Trophoblast cell (in vitro differentiated cells and primary cell): ENCODE measurements at regions not wholly inside any gene's neighbourhood (a gene's known extent, or its start where the extent isn't known, plus 50 kb on each side); places are given as distances from the start of the nearest gene placed in this dataset.

Experiments used
- DNase-seq, 2 donors: peaks; one replicate each; pipeline ENCODE4 v3.0.0-alpha.2; 2016
- H2AFZ ChIP-seq: 2 replicates; pipeline ENCODE4 v1.6.1; 2013; ENCODE audit warnings: low read length, moderate library complexity, mild to moderate bottlenecking; ENCODE audit not compliant: insufficient read depth, poor library complexity
- H2AK5ac ChIP-seq: 2 replicates; pipeline ENCODE4 v1.6.1; 2013; ENCODE audit warnings: mild to moderate bottlenecking, low read length
- H2BK120ac ChIP-seq: 2 replicates; pipeline ENCODE4 v1.6.1; 2013; ENCODE audit warnings: low read length, mild to moderate bottlenecking, moderate library complexity; ENCODE audit not compliant: insufficient read depth, poor library complexity
- H2BK12ac ChIP-seq: 2 replicates; pipeline ENCODE4 v1.6.1; 2013; ENCODE audit warnings: mild to moderate bottlenecking, low read length, moderate library complexity
- H2BK5ac ChIP-seq: 2 replicates; pipeline ENCODE4 v1.6.1; 2013; ENCODE audit warnings: low read length, low read depth, moderate library complexity, mild to moderate bottlenecking; ENCODE audit not compliant: poor library complexity
- H3K14ac ChIP-seq: 2 replicates; pipeline ENCODE4 v1.6.1; 2013; ENCODE audit warnings: mild to moderate bottlenecking, low read length
- H3K18ac ChIP-seq: 2 replicates; pipeline ENCODE4 v1.6.1; 2013; ENCODE audit warnings: mild to moderate bottlenecking, low read length
- H3K23ac ChIP-seq: 2 replicates; pipeline ENCODE4 v1.6.1; 2013; ENCODE audit warnings: low read length
- H3K27ac ChIP-seq: 2 replicates; pipeline ENCODE4 v1.5.1; 2013; ENCODE audit warnings: low read depth, mild to moderate bottlenecking, inconsistent platforms, low read length, moderate library complexity
- H3K27me3 ChIP-seq: 2 replicates; pipeline ENCODE4 v1.6.1; 2013; ENCODE audit warnings: inconsistent platforms, mild to moderate bottlenecking, low read length, moderate library complexity; ENCODE audit not compliant: insufficient read depth
- H3K36me3 ChIP-seq, 2 experiments: 1 replicate in 1 of 2; 2 replicates in 1 of 2; pipeline ENCODE4 v1.6.1; 2013; ENCODE audit warnings: low read length in 2 of 2, mild to moderate bottlenecking in 2 of 2, moderate library complexity in 1 of 2; ENCODE audit not compliant: insufficient read depth in 2 of 2, control insufficient read depth in 1 of 2
- H3K4ac ChIP-seq: 2 replicates; pipeline ENCODE4 v1.6.1; 2013; ENCODE audit warnings: low read depth, mild to moderate bottlenecking, low read length, moderate library complexity
- H3K4me1 ChIP-seq, 2 experiments: 1 replicate in 1 of 2; 2 replicates in 1 of 2; pipeline ENCODE4 v1.6.1; 2013; ENCODE audit warnings: low read length in 2 of 2, mild to moderate bottlenecking in 2 of 2, moderate library complexity in 1 of 2; ENCODE audit not compliant: insufficient read depth in 2 of 2, control insufficient read depth in 1 of 2
- H3K4me2 ChIP-seq: 2 replicates; pipeline ENCODE4 v1.6.1; 2013; ENCODE audit warnings: inconsistent platforms, mild to moderate bottlenecking, low read length, moderate library complexity
- H3K4me3 ChIP-seq: 2 replicates; pipeline ENCODE4 v1.5.1; 2013; ENCODE audit warnings: mild to moderate bottlenecking, low read depth, low read length, inconsistent platforms
- H3K79me1 ChIP-seq: one replicate; pipeline ENCODE4 v1.6.1; 2013; ENCODE audit warnings: low read length
- H3K79me2 ChIP-seq: 2 replicates; pipeline ENCODE4 v1.6.1; 2013; ENCODE audit warnings: low read length, mild to moderate bottlenecking; ENCODE audit not compliant: control insufficient read depth, insufficient read depth, poor library complexity
- H3K9ac ChIP-seq: 2 replicates; pipeline ENCODE4 v1.6.1; 2013; ENCODE audit warnings: mild to moderate bottlenecking, low read length
- H3K9me3 ChIP-seq: 2 replicates; pipeline ENCODE4 v1.6.1; 2013; ENCODE audit warnings: low read depth, mild to moderate bottlenecking, control low read depth, inconsistent platforms, low read length; ENCODE audit not compliant: insufficient read depth
- H4K12ac ChIP-seq: 2 replicates; pipeline ENCODE4 v1.6.1; 2013; ENCODE audit warnings: low read depth, mild to moderate bottlenecking, low read length, moderate library complexity
- H4K8ac ChIP-seq: 2 replicates; pipeline ENCODE4 v1.6.1; 2013; ENCODE audit warnings: low read depth, mild to moderate bottlenecking, low read length, moderate library complexity
- H4K91ac ChIP-seq: one replicate; pipeline ENCODE4 v1.6.1; 2013; ENCODE audit warnings: low read depth, mild to moderate bottlenecking, low read length, moderate library complexity
- WGBS: extraction: QIAGEN DNeasy Blood & Tissue Kit; methylation state at CpG from one replicate; pipeline ENCODE4 v1.1.7; 2013; ENCODE audit warnings: missing lambda C conversion rate; ENCODE audit not compliant: insufficient read length, insufficient coverage; ENCODE audit errors: extremely low coverage; 5-methylcytosine and 5-hydroxymethylcytosine counted together

DNA sequence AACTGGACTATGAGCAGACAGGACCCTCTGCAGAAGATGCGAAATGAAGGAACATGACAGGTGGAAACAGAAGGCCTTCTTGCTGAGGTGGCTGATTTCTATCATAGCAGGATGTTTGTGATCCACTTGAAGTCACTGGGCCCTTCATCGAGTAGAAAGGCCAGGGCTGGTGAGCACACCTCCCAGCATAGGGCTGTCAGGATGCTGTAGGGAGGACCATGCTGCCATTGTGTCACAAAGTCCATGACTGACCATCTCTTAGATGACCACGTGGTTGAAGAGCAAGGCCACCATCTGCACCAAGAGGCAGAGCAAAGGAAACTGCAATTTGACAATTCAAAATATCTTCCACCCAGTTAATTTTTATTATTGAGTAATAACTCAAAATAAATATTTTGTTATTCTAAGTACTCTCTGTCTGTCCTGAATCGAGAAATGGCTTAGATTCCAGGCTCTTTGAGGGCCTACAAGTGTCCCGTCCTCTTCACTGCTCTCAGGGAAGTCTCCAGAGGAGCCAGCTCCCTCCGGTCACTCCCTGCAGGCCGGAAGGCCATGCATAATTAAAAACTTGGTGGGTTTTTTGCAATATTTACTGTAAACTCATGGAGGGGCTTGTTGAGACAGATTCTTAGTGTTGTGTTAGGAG is 249.3 kb upstream of the ZMIZ1 start:
- Histone ChIP-seq H4K12ac (no peak overlapping the region), H3K4me3 (no peak overlapping the region), H3K27me3 (no peaks in the 10 kb centered on the region), H4K91ac (no peak overlapping the region), H3K4me2 (no peak overlapping the region), H2BK5ac (no peak overlapping the region), H3K23ac (no peak overlapping the region), H2BK120ac (no peak overlapping the region), H3K4me1 (no peaks in the 10 kb centered on the region), H2BK12ac (no peak overlapping the region), H2AK5ac (no peak overlapping the region), H3K9me3 (no peaks in the 10 kb centered on the region), H3K4ac (no peak overlapping the region), H3K18ac (no peak overlapping the region), H3K36me3 (no peaks in the 10 kb centered on the region), H3K14ac (no peak overlapping the region), H3K27ac (no peak overlapping the region), H2AFZ (no peak overlapping the region), H3K79me2 (no peaks in the 10 kb centered on the region), H4K8ac (no peak overlapping the region), H3K79me1 (no peaks in the 10 kb centered on the region), H3K9ac (no peak overlapping the region)
- WGBS, result no CpG with 5 or more reads among the region's 7 CpGs
- DNase-seq, result no peak

- Histone ChIP-seq H2BK12ac (no peak overlapping the region), H3K14ac (no peak overlapping the region), H3K27ac (no peak overlapping the region), H3K27me3 (no peaks in the 10 kb centered on the region), H3K4me1 (no peaks in the 10 kb centered on the region), H4K8ac (no peak overlapping the region), H3K4me3 (no peak overlapping the region), H3K79me1 (no peaks in the 10 kb centered on the region), H3K23ac (no peak overlapping the region), H4K91ac (no peak overlapping the region), H2AK5ac (no peak overlapping the region), H2BK5ac (no peak overlapping the region), H3K4me2 (no peak overlapping the region), H3K36me3 (no peaks in the 10 kb centered on the region), H2BK120ac (no peak overlapping the region), H2AFZ (no peak overlapping the region), H3K9me3 (no peaks in the 10 kb centered on the region), H3K18ac (no peak overlapping the region), H3K79me2 (no peaks in the 10 kb centered on the region), H3K4ac (no peak overlapping the region), H3K9ac (no peak overlapping the region), H4K12ac (no peak overlapping the region)
- no peak for DNase-seq
- WGBS, result no CpG with 5 or more reads among the region's 2 CpGs
Observed at GRCh38 chr10:78820007-78820362, 248.8 kb upstream of the ZMIZ1 start.

DNA sequence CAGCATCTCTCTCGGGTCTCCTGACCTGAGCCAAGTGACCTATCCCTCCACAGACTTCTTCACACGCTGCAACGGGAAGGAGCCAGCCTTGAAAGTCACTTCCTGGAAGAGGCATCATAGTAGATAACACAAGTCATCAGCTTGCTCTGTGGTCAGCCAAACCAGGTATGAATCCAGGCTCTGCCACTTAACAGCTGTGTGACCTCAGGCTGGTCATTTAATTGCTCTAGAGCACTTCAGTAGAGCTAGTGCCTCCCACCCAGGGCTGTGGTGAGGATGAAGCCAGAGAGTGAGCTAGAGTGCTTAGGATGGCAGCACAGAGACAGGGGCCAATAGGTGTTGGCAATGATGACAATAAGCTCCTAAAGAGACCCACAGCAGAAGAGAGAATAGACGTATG is 247.7 kb upstream of the ZMIZ1 start:
- Histone ChIP-seq H3K36me3 (no peaks in the 10 kb centered on the region), H3K27ac (no peak overlapping the region), H3K9me3 (no peaks in the 10 kb centered on the region), H3K79me2 (no peaks in the 10 kb centered on the region), H2AFZ (no peak overlapping the region), H3K4me3 (no peak overlapping the region), H4K91ac (no peak overlapping the region), H3K27me3 (no peaks in the 10 kb centered on the region), H2BK12ac (no peak overlapping the region), H3K23ac (no peak overlapping the region), H3K79me1 (no peaks in the 10 kb centered on the region), H2BK5ac (no peak overlapping the region), H4K8ac (no peak overlapping the region), H3K4me1 (no peaks in the 10 kb centered on the region), H3K9ac (no peak overlapping the region), H3K18ac (no peak overlapping the region), H2BK120ac (no peak overlapping the region), H3K14ac (no peak overlapping the region), H2AK5ac (no peak overlapping the region), H3K4ac (no peak overlapping the region), H3K4me2 (no peak overlapping the region), H4K12ac (no peak overlapping the region)
- no CpG with 5 or more reads among the region's 4 CpGs for WGBS
- no peak for DNase-seq

DNA sequence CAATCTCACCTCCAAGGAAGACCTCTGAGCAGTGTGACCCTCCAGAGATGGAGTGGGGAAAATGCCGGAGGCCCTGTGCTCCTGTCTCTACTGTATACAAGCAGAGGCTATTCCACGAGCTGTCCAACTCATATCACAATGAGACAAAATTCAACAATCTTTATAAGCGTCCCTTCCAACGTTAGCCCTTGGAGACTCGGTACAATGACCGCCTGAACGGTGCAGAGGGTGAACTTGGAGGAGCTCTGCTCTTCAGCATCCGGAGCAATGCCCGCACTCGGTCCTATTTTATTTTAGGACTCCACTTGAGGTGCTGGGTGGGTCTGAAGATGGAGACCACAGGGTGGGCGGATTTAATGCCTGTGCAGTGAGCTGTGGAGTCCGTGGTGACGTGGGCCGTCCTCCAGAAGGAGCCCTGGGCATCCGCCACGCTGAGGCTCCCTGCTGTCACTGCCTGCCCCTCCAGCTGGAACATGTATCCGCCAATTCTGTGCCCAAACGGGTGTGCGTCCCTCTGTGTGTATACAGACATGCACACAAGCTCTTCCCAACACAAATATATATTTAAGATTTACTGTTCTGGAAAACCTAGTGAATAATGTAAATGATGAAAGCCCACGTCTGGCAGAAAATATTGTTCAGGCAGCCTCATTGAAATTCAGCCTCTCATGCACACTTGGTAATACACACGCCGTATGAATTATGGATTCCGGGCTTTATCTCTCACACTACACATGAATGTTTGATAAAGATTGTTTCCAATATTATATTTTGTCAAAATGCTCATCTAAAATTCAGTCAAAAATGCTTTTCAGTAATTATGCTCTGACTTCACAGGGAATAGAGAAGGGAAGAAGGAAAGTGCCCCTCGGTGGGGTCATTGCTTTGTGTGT is 239.9 kb upstream of the ZMIZ1 start:
- Histone ChIP-seq H2BK120ac (no peak overlapping the region), H3K79me2 (no peaks in the 10 kb centered on the region), H4K12ac (no peak overlapping the region), H2BK12ac (no peak overlapping the region), H3K4me3 (no peak overlapping the region), H4K91ac (no peak overlapping the region), H3K9ac (no peak overlapping the region), H2AK5ac (no peak overlapping the region), H3K9me3 (peaks cover 5% of the 10 kb centered on the region), H3K79me1 (no peaks in the 10 kb centered on the region), H3K4me2 (no peak overlapping the region), H2AFZ (no peak overlapping the region), H3K14ac (no peak overlapping the region), H3K18ac (no peak overlapping the region), H3K27ac (no peak overlapping the region), H3K4ac (no peak overlapping the region), H3K4me1 (peaks cover 0 to 3% of the 10 kb centered on the region in 2 experiments), H4K8ac (no peak overlapping the region), H3K36me3 (no peaks in the 10 kb centered on the region), H2BK5ac (no peak overlapping the region), H3K27me3 (no peaks in the 10 kb centered on the region), H3K23ac (no peak overlapping the region)
- no CpG with 5 or more reads among the region's 24 CpGs for WGBS
- no peak for DNase-seq
